ENCODE measurements at regions not wholly inside any gene's neighbourhood (a gene's known extent, or its start where the extent isn't known, plus 50 kb on each side); places are given as distances from the start of the nearest gene placed in this dataset.

GRCh38 chr2:22748909-22749308 is 636.1 kb upstream of the KLHL29 start:
- TF ChIP-seq EP300 (IDR thresholded peaks at IDR 0.05): no peak
- TF ChIP-seq CTCF (IDR thresholded peaks at IDR 0.05): no peak
- TF ChIP-seq POLR2A (IDR thresholded peaks at IDR 0.05): no peak
- WGBS, 3 donors: 88 to 90% (median 90%) methylated on average over 1 of the region's 1 CpG

GRCh38 chr2:22753476-22753875 is 631.5 kb upstream of the KLHL29 start:
- intact Hi-C loops (cut with DNase I): no loop called here
- TF ChIP-seq POLR2A (IDR thresholded peaks at IDR 0.05) (no peak), CTCF (IDR thresholded peaks at IDR 0.05) (no peak), EP300 (IDR thresholded peaks at IDR 0.05) (no peak)
- Histone ChIP-seq H3K27me3 (no peaks in the 10 kb centered on the region), H3K27ac (no peak overlapping the region), H3K4me3 (no peak overlapping the region), H3K4me1 (ENCODE audit: insufficient read depth) (no peaks in the 10 kb centered on the region), H3K36me3 (no peaks in the 10 kb centered on the region), H3K9me3 (no peaks in the 10 kb centered on the region)
- no peak for DNase-seq
- 77 to 85% (median 80%) methylated on average over 7 of the region's 7 CpGs for WGBS, 3 donors

More at GRCh38 chr2:22748909-22749308, 636.1 kb upstream of the KLHL29 start:
- Histone ChIP-seq H3K27ac (no peak overlapping the region), H3K4me3 (no peak overlapping the region), H3K9me3 (no peaks in the 10 kb centered on the region), H3K4me1 (ENCODE audit: insufficient read depth) (no peaks in the 10 kb centered on the region), H3K36me3 (no peaks in the 10 kb centered on the region), H3K27me3 (no peaks in the 10 kb centered on the region)
- no peak for DNase-seq
- intact Hi-C loops (cut with DNase I): no loop called here

- no peak for DNase-seq
- Histone ChIP-seq H3K9me3 (no peaks in the 10 kb centered on the region), H3K4me1 (ENCODE audit: insufficient read depth) (no peaks in the 10 kb centered on the region), H3K27ac (no peak overlapping the region), H3K36me3 (no peaks in the 10 kb centered on the region), H3K27me3 (no peaks in the 10 kb centered on the region), H3K4me3 (no peak overlapping the region)
- intact Hi-C loops (cut with DNase I): no loop called here
- TF ChIP-seq EP300 (IDR thresholded peaks at IDR 0.05): no peak
- TF ChIP-seq CTCF (IDR thresholded peaks at IDR 0.05): no peak
- no peak for TF ChIP-seq POLR2A (IDR thresholded peaks at IDR 0.05)
- 87 to 89% (median 88%) methylated on average over 9 of the region's 9 CpGs for WGBS, 3 donors
These were observed 628.5 kb upstream of the KLHL29 start for GRCh38 chr2:22756276-22757043.

- no peaks in the 10 kb centered on the region for H3K27me3 ChIP-seq
- no peak for TF ChIP-seq POLR2A (IDR thresholded peaks at IDR 0.05)
- TF ChIP-seq EP300 (IDR thresholded peaks at IDR 0.05): no peak
- no peak for TF ChIP-seq CTCF (IDR thresholded peaks at IDR 0.05)
- no peak for DNase-seq
- intact Hi-C loops (cut with DNase I): no loop called here
- H3K27ac ChIP-seq: no peak overlapping the region
- H3K4me3 ChIP-seq: no peak overlapping the region
- H3K9me3 ChIP-seq: no peaks in the 10 kb centered on the region
- no peaks in the 10 kb centered on the region for H3K36me3 ChIP-seq
- 64 to 78% (median 71%) methylated on average over 3 of the region's 3 CpGs for WGBS, 3 donors
- no peaks in the 10 kb centered on the region for H3K4me1 ChIP-seq (ENCODE audit: insufficient read depth)
These were observed 615.5 kb upstream of the KLHL29 start for GRCh38 chr2:22769497-22769896.

All from ovary (tissue), 7 donors.